ENCODE measurements at regions not wholly inside any gene's neighbourhood (a gene's known extent, or its start where the extent isn't known, plus 50 kb on each side); places are given as distances from the start of the nearest gene placed in this dataset.

DNA sequence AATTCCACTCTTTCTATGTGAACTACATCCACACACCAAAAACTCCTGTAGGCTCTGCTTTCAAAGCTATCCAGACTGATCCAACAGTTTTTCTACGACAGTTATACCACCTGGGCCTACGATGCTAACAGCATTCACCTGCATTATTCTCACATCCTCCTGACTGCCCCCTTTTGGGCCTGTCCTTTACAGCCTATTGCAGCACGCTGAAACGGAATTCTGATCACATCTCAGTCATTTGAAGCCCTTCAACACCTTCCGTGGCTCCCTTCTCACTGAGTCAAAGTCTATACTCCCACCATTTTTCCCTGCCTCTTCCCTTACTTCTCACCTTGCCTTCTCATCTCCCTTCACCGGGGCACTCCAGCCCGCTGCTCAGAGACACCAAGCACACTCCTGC lies 791.3 kb upstream of the KIRREL3 start:
- no peak for DNase-seq
- TF ChIP-seq MEF2A (IDR thresholded peaks at IDR 0.05; ENCODE audit: borderline replicate concordance, low read depth) (no peak), GABPA (IDR thresholded peaks at IDR 0.05; ENCODE audit: low read depth) (no peak), FOSL2 (IDR thresholded peaks at IDR 0.05; ENCODE audit: borderline replicate concordance, low read depth) (no peak), NFIC (IDR thresholded peaks at IDR 0.05; ENCODE audit: borderline replicate concordance) (no peak), FOXM1 (IDR thresholded peaks at IDR 0.05; ENCODE audit: low read depth) (no peak), MXI1 (IDR thresholded peaks at IDR 0.05; ENCODE audit: low read depth, low read length) (no peak), EP300 (IDR thresholded peaks at IDR 0.05; ENCODE audit: borderline replicate concordance in 1 of 2, low read depth in 1 of 2, low read length in 1 of 2) (no peak), CHD2 (IDR thresholded peaks at IDR 0.05; ENCODE audit: low read length, partially characterized antibody) (no peak), TCF12 (IDR thresholded peaks at IDR 0.05) (no peak)
- TF ChIP-seq, protein P1, sequence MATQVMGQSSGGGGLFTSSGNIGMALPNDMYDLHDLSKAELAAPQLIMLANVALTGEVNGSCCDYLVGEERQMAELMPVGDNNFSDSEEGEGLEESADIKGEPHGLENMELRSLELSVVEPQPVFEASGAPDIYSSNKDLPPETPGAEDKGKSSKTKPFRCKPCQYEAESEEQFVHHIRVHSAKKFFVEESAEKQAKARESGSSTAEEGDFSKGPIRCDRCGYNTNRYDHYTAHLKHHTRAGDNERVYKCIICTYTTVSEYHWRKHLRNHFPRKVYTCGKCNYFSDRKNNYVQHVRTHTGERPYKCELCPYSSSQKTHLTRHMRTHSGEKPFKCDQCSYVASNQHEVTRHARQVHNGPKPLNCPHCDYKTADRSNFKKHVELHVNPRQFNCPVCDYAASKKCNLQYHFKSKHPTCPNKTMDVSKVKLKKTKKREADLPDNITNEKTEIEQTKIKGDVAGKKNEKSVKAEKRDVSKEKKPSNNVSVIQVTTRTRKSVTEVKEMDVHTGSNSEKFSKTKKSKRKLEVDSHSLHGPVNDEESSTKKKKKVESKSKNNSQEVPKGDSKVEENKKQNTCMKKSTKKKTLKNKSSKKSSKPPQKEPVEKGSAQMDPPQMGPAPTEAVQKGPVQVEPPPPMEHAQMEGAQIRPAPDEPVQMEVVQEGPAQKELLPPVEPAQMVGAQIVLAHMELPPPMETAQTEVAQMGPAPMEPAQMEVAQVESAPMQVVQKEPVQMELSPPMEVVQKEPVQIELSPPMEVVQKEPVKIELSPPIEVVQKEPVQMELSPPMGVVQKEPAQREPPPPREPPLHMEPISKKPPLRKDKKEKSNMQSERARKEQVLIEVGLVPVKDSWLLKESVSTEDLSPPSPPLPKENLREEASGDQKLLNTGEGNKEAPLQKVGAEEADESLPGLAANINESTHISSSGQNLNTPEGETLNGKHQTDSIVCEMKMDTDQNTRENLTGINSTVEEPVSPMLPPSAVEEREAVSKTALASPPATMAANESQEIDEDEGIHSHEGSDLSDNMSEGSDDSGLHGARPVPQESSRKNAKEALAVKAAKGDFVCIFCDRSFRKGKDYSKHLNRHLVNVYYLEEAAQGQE (IDR thresholded peaks at IDR 0.05; ENCODE audit: low read depth, low read length) = no peak
- TF ChIP-seq, protein P2, sequence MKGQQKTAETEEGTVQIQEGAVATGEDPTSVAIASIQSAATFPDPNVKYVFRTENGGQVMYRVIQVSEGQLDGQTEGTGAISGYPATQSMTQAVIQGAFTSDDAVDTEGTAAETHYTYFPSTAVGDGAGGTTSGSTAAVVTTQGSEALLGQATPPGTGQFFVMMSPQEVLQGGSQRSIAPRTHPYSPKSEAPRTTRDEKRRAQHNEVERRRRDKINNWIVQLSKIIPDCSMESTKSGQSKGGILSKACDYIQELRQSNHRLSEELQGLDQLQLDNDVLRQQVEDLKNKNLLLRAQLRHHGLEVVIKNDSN (IDR thresholded peaks at IDR 0.05; ENCODE audit: borderline replicate concordance, low read depth) = no peak
- Histone ChIP-seq H3K27ac (ENCODE audit: low read depth in 2 of 2, low read length in 1 of 2) (no peak overlapping the region), H4K20me1 (ENCODE audit: insufficient read depth) (no peaks in the 10 kb centered on the region), H3K27me3 (ENCODE audit: insufficient read depth) (no peaks in the 10 kb centered on the region), H3K9me2 (no peaks in the 10 kb centered on the region), H3K9me3 (no peaks in the 10 kb centered on the region), H3K4me2 (no peak overlapping the region), H3K9ac (no peak overlapping the region), H2AFZ (ENCODE audit: low read depth) (no peak overlapping the region), H3K4me3 (ENCODE audit: low read depth in 2 of 2, low read length in 1 of 2) (no peak overlapping the region), H3K36me3 (replicated peaks in 1 of 2; ENCODE audit: control insufficient read depth in 1 of 2, insufficient read depth in 2 of 2, low read length in 1 of 2) (no peaks in the 10 kb centered on the region), H3K4me1 (ENCODE audit: control insufficient read depth in 1 of 2, insufficient read depth in 2 of 2, low read depth in 1 of 2, low read length in 1 of 2) (no peaks in the 10 kb centered on the region), H3K79me2 (ENCODE audit: insufficient read depth) (no peaks in the 10 kb centered on the region; the same call in 1 of the 2 replicates), H3F3A (replicated peaks; ENCODE audit: insufficient read depth) (no peaks in the 10 kb centered on the region)
- 49% methylated on average over 7 of the region's 7 CpGs for WGBS (ENCODE audit: low lambda C conversion rate)
- CTCF ChIA-PET = no interaction called here
- POLR2A ChIA-PET = no interaction called here

- Histone ChIP-seq H4K20me1 (ENCODE audit: insufficient read depth) (no peaks in the 10 kb centered on the region), H3K9me2 (no peaks in the 10 kb centered on the region), H3K4me2 (no peak overlapping the region), H3K4me1 (ENCODE audit: control insufficient read depth in 1 of 2, insufficient read depth in 2 of 2, low read depth in 1 of 2, low read length in 1 of 2) (no peaks in the 10 kb centered on the region), H3K4me3 (ENCODE audit: low read depth in 2 of 2, low read length in 1 of 2) (no peak overlapping the region), H3K9ac (no peak overlapping the region), H3K36me3 (replicated peaks in 1 of 2; ENCODE audit: control insufficient read depth in 1 of 2, insufficient read depth in 2 of 2, low read length in 1 of 2) (no peaks in the 10 kb centered on the region), H3K9me3 (no peaks in the 10 kb centered on the region), H3K79me2 (ENCODE audit: insufficient read depth) (no peaks in the 10 kb centered on the region), H3K27ac (ENCODE audit: low read depth in 2 of 2, low read length in 1 of 2) (no peak overlapping the region), H3F3A (replicated peaks; ENCODE audit: insufficient read depth) (no peaks in the 10 kb centered on the region), H3K27me3 (ENCODE audit: insufficient read depth) (no peaks in the 10 kb centered on the region), H2AFZ (ENCODE audit: low read depth) (no peak overlapping the region)
- ChIA-PET CTCF (interaction anchor here (0.6 to 1.7 kb wide), 12 partner anchors 11 to 615 kb away, joined by 3 to 6 read pairs (median 4); no protein-coding TSS in a partner anchor), POLR2A (no interaction called here)
- WGBS (ENCODE audit: low lambda C conversion rate) = 35% methylated on average over 4 of the region's 4 CpGs
- DNase-seq = no peak
- TF ChIP-seq SIN3A (IDR thresholded peaks at IDR 0.05; ENCODE audit: borderline replicate concordance, low read depth, low read length) (no peak), MEF2A (IDR thresholded peaks at IDR 0.05; ENCODE audit: borderline replicate concordance, low read depth) (no peak), POLR2AphosphoS5 (IDR thresholded peaks at IDR 0.05; ENCODE audit: low read depth, low read length) (no peak), IRF3 (IDR thresholded peaks at IDR 0.05; ENCODE audit: low read depth, low read length) (no peak), EP300 (IDR thresholded peaks at IDR 0.05; ENCODE audit: borderline replicate concordance in 1 of 2, low read depth in 1 of 2, low read length in 1 of 2) (no peak), RFX5 (IDR thresholded peaks at IDR 0.05; ENCODE audit: low read length) (no peak), RCOR1 (IDR thresholded peaks at IDR 0.05; ENCODE audit: low read length) (no peak), SMC3 (IDR thresholded peaks at IDR 0.05; ENCODE audit: low read depth, low read length) (no peak), TAF1 (IDR thresholded peaks at IDR 0.05; ENCODE audit: borderline replicate concordance, low read depth, low read length) (no peak), NFIC (IDR thresholded peaks at IDR 0.05; ENCODE audit: borderline replicate concordance) (no peak), MXI1 (IDR thresholded peaks at IDR 0.05; ENCODE audit: low read depth, low read length) (no peak), FOXM1 (IDR thresholded peaks at IDR 0.05; ENCODE audit: low read depth) (no peak), GATA2 (CRISPR knock-in tag; IDR thresholded peaks at IDR 0.05) (no peak)
- TF ChIP-seq, protein P2 (IDR thresholded peaks at IDR 0.05; ENCODE audit: borderline replicate concordance, low read depth) = no peak
- TF ChIP-seq, protein P3, sequence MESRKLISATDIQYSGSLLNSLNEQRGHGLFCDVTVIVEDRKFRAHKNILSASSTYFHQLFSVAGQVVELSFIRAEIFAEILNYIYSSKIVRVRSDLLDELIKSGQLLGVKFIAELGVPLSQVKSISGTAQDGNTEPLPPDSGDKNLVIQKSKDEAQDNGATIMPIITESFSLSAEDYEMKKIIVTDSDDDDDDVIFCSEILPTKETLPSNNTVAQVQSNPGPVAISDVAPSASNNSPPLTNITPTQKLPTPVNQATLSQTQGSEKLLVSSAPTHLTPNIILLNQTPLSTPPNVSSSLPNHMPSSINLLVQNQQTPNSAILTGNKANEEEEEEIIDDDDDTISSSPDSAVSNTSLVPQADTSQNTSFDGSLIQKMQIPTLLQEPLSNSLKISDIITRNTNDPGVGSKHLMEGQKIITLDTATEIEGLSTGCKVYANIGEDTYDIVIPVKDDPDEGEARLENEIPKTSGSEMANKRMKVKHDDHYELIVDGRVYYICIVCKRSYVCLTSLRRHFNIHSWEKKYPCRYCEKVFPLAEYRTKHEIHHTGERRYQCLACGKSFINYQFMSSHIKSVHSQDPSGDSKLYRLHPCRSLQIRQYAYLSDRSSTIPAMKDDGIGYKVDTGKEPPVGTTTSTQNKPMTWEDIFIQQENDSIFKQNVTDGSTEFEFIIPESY (IDR thresholded peaks at IDR 0.05; ENCODE audit: borderline replicate concordance, low read depth) = no peak
Measured at GRCh38 chr11:127790592-127790991, 790.0 kb upstream of the KIRREL3 start.

Measured in SK-N-SH (cell line).